ENCODE measurements at regions not wholly inside any gene's neighbourhood (a gene's known extent, or its start where the extent isn't known, plus 50 kb on each side); places are given as distances from the start of the nearest gene placed in this dataset.
"Not testable (repeated sequence)": the region's sequence is repeated elsewhere in the genome, so short reads cannot be mapped to it uniquely, and the experiment has no call there.

GRCh38 chr5:13640270-13640669 is 304.2 kb downstream of the DNAH5 start:
- DNase-seq: no peak

GRCh38 chr5:13632676-13633075 is 311.8 kb downstream of the DNAH5 start:
- DNase-seq: no peak

- DNase-seq: no peak
Observed at GRCh38 chr5:13629218-13629617, 315.3 kb downstream of the DNAH5 start.

GRCh38 chr5:13627673-13628454 is 316.6 kb downstream of the DNAH5 start:
- DNase-seq: no peak

- DNase-seq: no peak
Observed at GRCh38 chr5:13625616-13626198, 318.8 kb downstream of the DNAH5 start.

GRCh38 chr5:13624283-13625074 is 320.0 kb downstream of the DNAH5 start:
- DNase-seq: no peak

GRCh38 chr5:13613621-13614020 is 330.9 kb downstream of the DNAH5 start:
- no peak for DNase-seq

GRCh38 chr5:13611604-13612003 is 332.9 kb downstream of the DNAH5 start:
- no peak for DNase-seq

GRCh38 chr5:13609504-13609903 is 335.0 kb downstream of the DNAH5 start:
- DNase-seq: no peak

GRCh38 chr5:13606051-13606450 is 338.4 kb downstream of the DNAH5 start:
- DNase-seq: no peak

GRCh38 chr5:13601112-13601511 is 343.4 kb downstream of the DNAH5 start:
- DNase-seq: no peak

- DNase-seq: no peak
Observed at GRCh38 chr5:13595978-13596377, 348.5 kb downstream of the DNAH5 start.

GRCh38 chr5:13591621-13592020 is 352.9 kb downstream of the DNAH5 start:
- DNase-seq: no peak

- no peak for DNase-seq
Observed at GRCh38 chr5:13585324-13585723, 359.2 kb downstream of the DNAH5 start.

- DNase-seq: no peak
Observed at GRCh38 chr5:13581914-13582313, 362.6 kb downstream of the DNAH5 start.

- DNase-seq: no peak
Observed at GRCh38 chr5:13581132-13581531, 363.4 kb downstream of the DNAH5 start.

- no peak for DNase-seq
Observed at GRCh38 chr5:13580058-13580457, 364.4 kb downstream of the DNAH5 start.

GRCh38 chr5:13579091-13579490 is 365.4 kb downstream of the DNAH5 start:
- not testable (repeated sequence) for DNase-seq

GRCh38 chr5:13578311-13579039 is 366.0 kb downstream of the DNAH5 start:
- DNase-seq: not testable (repeated sequence)

- DNase-seq: no peak
Observed at GRCh38 chr5:13574574-13574973, 369.9 kb downstream of the DNAH5 start.

GRCh38 chr5:13572163-13572562 is 372.3 kb downstream of the DNAH5 start:
- no peak for DNase-seq

GRCh38 chr5:13569090-13569715 is 375.3 kb downstream of the DNAH5 start:
- DNase-seq: no peak

GRCh38 chr5:13567819-13568218 is 376.7 kb downstream of the DNAH5 start:
- DNase-seq: no peak
